HG03097 (cell line): ENCODE measurements at regions not wholly inside any gene's neighbourhood (a gene's known extent, or its start where the extent isn't known, plus 50 kb on each side); places are given as distances from the start of the nearest gene placed in this dataset.

Source experiments
- ATAC-seq: cut with Tn5 transposase; IDR thresholded peaks from one replicate; pipeline ENCODE4 v1.9.1; 2021; ENCODE audit not compliant: unreplicated experiment, low FRiP score

DNA sequence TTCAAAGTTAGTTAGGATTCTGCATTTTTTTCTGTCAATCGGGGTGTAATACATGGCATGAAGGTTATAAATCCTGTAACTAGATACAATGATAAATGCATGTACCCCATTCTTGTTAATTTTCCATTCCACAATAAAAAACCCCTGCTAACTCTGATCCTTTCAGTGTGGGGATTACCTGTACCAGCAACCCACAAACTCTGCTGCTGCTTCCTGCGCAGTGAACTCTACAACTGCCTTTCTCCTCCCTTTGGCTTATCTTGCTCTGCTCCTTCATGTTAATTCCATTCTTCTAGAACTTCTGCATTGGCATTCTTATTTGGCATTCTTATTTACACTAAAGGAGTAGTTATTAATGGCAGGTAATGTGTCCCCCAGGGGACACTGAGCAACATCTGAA lies 273.1 kb downstream of the KLF12 start:
- ATAC-seq, result no peak

DNA sequence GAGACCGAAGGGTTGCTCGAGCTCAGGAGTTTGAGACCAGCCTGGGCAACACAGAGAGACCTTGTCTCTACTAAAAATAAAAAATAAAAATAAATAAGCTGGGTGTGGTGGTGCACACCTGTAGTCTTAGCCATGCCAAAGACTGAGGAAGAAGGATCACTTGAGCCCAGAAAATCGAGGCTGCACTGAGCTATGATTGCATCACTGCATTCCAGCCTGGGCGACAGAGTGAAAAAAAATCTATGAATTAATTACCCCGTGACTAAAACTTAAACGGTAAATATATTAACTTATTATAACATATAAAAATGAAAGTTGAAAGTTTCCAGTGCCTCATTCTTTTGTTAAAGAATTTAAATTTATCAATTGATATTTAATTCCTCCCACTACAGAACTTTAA lies 273.7 kb downstream of the KLF12 start:
- no peak for ATAC-seq

DNA sequence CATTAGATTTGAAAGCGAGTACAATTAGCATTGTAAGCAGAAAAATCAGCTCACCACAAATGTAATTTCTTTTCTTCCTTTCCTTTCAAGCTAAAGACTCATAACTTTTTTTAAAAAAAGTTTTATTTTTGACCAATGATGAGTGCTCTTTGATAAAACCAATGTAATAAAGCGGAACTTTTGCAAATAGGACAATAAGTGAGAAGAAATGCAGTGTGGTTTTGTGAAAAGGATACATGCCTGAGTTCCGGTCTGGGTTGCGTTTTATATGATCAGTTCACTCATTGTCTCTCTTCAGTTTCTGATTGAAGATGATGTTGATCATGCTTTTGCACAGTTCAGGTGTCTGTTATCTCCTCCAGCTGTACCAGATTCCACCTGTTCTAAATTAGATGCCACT lies 274.4 kb downstream of the KLF12 start:
- no peak for ATAC-seq

DNA sequence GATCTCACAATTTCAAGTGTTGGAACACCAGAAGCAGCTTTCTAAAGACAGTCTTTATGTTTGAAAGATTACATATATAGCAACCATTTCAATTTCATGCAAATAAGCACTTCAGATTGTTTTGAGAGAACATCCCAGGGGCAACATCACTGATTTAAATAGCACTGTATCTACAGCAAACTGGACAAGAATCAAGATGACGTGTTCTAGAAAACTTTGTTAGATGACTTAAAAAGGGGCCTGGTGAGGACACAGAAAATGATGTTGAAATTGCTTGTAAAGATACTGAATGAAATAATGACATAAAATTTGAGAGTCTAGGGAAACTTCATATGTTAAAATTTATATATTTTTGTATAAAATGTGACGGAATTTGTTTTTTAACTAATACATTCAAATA lies 277.1 kb downstream of the KLF12 start:
- no peak for ATAC-seq

DNA sequence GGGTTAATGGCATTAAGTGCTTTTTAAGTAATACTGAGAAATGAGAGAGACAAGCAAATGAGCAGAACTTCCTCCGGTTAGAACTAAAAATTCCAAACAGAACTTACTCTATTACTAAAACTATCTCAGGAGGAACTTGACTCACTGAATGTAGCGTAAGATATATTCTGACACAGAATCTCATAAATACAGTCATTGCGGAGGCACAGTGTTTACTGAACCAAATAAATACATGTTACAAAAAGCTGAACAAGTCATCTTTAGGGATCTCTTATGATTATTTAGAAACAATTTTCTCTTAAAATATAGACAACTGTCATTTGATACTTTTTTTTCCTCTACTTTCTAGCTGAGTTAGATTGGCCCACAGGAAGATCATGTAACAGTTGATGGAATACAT lies 283.1 kb downstream of the KLF12 start:
- ATAC-seq, result no peak

DNA sequence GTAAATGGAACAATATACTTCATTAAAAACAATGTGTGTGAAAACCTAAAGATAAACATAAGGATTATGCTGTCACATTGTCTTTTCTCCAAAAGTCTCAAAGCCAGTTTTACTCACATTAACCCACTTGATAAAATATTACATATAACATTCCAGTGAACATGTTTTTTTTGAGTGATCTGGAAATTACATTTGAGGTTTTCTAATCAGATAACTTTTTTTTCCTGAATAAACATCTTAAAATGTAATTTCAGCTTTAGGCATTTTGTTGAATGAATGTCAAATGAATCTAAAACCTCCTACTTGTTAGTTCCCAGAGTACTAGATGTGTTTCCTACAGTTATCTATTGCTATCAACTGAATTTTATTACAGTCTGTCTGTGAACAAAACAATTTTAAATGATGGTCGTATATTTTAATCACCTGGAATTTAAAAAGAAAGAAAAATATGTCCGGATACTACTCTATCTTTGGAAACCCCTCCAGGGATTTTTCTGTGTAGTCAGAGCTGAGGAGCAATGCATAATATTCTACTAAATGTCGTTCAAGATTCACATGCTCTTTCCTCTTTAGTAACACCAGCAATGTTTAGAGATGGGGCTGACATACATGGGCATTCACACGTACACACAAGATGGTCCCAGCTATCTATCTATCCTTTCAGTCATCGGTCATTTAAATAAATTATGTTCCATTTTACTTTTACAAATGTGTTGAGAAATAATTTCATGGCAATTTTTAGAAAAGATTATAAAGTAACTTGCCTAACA lies 283.9 kb downstream of the KLF12 start:
- ATAC-seq, result no peak

DNA sequence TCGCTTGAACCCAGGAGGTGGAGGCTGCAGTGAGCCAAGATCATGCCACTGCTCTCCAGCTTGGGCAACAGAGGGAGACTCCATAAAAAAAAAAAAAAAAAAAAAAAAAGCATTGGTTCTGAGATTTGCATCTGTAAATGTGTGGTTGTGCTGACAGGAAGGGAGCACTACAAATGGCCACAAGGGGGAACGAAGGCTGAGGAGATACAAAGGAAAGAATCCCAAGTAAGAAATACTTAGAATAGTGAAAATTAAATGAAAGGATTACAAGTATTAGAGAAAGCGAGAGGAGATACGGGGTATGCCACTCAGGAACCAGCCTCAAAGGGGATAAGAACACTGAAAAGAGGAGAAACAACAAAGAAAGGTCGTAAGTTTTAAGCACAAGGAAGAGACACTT lies 284.9 kb downstream of the KLF12 start:
- no peak for ATAC-seq

DNA sequence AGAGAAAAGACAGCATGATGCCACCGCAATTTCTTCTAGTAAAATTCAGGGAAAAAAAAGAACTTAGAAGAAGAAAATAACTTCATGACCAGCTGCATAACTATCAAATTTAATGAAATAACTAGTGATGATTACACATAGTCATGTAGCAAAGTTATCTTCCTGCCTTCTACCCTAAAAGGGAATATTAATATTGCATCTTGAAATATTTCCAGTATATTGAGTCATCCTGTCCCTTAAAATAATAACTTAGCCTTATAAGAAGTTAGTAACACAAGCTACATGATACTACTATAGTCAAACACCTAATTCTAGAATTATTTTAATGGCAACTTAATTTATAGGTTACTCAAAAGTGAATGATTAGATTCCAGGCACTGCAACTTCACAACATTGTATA lies 289.2 kb downstream of the KLF12 start:
- no peak for ATAC-seq

DNA sequence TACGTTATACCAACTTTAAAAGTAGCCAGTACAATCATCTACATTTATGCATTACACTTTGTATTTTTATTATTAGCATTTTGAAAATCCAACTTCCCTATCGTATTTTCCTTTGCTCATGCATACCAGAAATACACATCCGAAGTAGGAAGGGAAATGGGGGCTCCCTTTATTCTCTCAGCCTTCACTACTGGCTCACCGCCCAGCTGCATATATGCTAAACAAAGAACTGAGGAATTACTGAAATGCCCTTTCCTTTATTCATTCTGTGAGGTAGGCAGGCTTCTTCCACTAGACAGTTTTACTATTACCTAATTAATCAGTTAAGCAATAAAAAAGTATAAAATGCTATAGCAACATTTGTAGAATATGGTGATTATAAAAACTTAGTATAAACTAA lies 291.6 kb downstream of the KLF12 start:
- no peak for ATAC-seq

DNA sequence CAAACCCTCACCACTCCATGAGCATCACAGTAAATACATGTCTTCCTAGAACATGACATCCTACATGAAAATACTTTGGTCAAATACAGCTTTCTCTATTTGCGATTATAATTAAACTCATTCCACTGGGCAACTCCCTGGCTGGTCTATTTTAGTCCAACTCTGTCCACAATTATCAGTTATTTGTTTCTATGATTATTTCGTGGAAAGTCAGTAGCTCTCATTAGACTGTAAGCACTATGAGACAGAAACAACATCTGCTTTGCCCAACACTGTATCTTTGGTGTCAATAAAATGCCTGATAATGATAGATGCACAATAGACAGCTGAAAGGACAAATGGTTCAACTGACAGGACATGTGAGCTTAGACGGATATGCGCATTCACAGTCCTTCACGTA lies 292.0 kb downstream of the KLF12 start:
- ATAC-seq, result no peak

DNA sequence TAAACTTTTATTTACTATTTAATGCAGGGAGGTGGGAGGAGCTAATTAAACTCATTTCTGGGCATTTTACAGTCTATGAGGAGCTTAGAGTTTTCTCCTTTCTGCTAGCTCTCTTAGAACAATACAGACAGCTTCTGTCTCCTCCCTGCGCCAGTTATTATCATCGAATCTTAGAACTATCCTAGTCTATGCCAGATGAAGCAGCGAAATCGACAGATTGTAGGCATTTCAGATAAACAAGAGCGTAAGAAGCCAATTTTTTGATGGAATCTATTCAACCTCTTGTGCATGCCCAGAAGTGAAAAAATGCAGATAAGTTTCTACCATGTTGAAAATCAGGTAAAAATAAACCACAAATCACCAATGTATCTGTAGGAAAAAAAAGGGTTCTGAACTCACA lies 297.1 kb downstream of the KLF12 start:
- ATAC-seq, result no peak

DNA sequence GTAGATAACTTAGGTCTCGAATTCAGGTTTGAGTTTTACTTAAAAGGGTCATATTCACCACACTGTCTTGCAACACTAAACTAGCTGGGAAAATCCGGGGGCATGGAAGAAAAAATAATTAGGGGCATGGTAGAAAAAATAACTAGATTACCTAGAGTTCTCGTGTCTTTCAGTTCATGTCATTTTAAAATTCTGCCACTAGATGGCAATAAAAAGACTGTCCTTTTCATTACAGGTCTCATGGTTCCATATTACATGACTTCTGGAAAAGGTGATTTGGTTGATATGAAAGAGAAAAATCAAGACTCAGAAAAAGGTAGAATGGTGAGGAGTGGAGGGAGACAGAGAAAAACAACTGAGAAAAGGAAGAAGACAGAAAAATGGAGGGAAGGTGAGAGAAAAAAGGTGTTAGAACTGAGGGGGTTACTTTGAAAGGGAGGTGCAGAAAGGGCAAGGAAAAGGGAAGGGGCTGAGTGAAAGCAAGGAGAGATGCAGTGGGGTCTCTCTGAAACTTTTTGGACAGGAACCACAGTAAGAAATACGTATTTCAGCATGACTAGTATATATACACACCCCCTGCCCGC lies 299.0 kb downstream of the KLF12 start:
- peak; percentile 56 for ATAC-seq

DNA sequence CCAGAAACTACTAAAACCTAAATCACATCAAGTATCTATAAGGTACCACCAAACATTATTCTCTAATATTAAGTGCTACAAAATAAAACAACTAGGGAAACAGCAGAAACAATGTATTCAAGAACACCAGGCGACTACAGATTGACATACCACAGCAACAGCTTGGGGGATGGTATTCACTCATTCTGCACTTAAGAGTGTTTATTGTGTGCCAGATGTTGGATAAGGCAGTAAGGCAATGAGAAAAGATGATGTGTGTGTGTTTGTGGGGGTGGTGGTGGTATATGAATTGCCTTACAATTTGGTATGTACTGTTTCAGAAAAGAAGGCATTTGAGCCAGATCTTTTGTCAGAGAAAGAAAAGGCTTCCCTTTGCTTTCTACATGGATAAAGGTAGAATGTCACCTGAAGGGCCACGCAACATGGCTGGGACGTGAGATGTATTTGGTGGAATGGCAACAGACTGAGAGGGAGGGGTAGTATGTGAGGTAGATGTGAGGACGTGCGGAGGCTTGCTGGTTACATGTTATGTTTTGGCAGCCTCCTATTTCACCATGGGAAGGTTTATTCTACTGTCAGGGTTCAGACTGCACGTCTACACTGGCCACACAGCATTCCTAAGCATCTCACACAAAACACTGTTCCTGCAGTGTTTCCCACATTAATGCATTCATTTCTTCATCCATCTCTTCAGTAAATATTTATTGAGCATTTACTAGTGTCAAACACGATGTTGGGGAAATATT lies 300.7 kb downstream of the KLF12 start:
- ATAC-seq, result no peak

DNA sequence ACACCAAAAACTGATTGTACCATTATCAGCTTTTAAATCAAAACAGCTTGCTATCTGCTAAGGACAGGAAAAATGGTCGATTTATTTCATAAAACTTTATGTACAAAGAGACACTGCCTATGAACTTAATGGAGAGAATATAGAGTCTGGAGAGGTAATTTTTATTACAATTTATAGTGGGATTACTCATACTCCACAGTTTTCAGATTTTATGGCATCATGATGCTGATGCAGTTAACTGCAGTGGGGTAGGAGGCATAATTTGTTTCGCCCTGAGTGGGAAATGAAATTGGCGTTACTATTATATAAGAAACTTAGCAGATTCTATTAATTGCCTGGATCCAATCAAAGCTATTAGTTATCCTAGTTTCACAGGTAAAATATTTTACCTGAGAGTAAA lies 301.4 kb downstream of the KLF12 start:
- no peak for ATAC-seq

DNA sequence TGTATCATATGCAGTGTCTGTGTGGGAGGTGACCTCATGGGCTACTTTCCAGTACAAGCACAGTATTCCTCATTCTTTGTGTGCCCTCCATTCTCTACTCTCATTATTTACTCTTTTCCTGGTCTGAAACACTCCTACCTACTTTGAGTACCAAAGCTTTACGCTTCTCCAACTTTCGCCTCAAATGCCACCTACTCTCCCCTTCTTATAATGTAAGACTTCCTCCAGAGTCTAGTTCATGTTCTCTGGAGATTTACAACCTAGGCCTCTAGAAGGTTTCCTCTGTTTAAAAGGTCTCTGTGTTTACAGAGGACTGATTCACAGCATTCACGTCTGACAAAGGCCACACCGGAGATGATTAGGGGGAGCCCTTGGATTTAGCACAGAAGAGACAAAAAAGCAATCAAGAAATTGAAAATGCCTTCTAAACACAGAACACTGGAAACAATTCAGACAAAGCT lies 302.0 kb downstream of the KLF12 start:
- ATAC-seq, result no peak

DNA sequence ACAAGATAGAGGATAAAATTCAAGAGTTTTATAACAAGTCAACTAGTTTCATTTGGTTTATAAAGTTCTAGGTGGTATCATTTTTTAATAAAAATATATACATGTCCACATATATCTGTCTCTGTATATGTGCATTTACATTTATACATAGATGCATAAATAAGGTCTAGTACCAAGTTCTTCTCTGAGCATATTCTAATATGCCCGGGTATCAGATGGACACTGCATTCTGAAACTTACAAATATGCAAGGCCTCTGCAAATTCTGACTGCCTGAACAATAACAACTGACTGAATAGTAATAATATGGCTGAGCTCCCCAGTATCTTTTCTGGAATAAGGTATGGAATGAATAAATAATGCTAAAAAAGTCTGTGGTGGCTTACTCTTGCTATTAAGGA lies 304.8 kb downstream of the KLF12 start:
- ATAC-seq, result no peak

DNA sequence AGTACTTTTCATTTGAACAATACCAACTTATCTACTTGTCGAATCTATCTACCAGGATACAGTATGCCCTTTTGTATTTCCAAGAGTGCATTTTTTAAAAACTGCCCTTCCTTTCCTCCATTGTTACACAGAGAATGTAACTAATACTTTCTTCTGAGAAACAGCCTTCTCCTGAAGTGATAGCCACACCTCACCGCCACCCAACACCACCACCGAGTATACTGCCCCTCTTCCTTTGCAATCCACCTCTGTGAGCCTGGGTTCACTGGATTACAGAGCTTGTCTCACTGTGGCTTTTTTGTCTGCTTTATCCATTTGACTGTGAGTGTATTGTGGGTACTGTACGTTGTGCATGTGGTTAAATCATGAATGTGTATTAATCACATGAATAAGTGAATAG lies 305.4 kb downstream of the KLF12 start:
- ATAC-seq, result no peak

DNA sequence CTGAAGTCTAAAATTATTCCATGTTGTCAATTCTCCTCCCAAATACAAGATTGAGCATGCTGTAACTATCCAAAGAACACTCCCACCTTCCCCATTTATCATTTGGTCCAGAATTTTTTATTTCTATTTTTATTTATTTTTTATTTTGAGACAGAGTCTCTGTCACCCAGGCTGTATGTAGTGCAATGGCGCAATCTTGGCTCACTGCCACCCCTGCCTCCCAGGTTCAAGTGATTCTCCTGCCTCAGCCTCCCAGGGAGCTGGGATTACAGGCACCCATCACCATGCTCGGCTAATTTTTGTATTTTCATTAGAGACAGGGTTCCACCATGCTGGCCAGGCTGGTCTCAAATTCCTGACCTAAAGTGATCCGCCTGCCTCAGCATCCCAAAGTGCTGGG lies 306.8 kb downstream of the KLF12 start:
- ATAC-seq, result no peak

DNA sequence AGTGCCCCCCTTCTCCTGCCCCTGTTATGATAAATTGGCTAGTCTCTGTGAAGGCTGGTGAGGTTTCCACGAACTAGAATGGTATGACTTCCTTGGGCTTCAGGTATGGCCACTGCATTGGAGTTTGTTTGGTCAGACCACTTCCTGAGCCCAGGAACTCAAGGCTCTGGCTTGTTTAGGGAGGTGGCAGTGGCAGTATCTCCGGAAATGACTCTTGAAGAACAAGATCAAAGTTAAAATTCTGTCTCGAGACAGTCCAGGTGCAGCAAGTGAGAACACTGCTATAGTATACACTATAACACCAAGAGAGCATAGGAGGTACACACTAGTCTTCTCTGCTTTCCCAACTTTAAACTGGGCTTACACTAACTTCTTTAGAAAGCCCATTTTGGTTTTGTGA lies 309.1 kb downstream of the KLF12 start:
- ATAC-seq, result no peak

DNA sequence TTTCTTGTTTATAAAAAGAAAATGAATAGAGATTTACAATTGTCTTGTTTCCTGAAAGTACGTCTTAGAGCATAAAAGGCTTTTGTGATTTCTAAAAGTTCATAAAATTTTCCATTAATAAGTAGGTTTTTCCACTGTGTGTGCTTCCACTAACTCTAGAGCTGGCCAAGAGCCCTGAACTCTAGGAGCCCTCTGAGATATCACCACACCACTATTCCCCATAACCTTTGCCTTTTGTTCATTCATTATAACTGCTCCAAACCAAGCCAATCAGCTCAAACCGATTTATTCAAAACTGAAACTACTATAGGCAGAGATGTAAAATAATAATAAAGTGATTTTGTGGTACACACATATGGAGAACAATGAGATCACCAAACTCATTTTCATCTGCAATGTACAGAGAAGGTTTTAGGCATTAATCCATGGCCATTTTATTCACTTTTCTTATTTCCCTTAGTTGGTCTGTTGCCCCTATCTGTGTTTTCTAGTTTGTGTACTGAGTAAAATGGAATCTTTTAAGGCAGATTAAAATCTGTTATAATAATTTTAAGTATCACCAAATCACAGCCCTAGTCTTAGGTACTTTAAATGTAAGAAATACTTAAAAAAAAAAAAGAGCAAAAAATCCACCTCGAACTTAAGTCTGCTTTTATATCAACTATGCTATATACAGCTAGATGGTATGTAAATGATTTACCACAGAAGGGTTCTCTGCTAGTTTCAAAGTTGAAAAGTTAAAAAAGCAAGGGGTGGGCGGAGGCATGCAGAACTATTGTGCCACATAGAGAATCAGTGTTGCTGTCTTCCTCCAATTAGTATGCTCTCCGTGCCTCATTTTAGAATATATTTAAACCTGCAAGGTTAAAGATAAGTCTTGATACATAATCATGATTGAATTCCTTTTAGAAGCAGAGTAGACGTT lies 311.3 kb downstream of the KLF12 start:
- no peak for ATAC-seq

DNA sequence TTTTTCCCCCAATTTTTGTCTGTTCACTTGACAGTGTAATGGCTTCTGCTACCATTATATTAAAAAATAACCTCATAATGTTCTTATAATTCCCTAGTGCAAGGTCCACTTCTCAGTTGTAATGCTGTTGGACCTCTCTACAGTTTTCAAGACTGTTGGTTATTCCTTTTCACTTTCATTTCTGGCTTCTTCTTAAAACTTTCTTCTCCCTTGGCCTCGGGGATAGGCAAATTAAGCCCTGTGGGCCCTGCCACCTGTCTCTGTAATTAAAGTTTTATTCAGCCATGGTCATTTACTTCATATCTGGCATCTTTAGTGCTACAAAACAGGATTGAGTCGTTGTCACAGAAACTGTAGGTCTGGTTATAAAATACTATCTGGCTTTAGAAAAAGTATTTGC lies 313.5 kb downstream of the KLF12 start:
- ATAC-seq, result no peak
